AG09309 (cell line): ENCODE measurements at regions not wholly inside any gene's neighbourhood (a gene's known extent, or its start where the extent isn't known, plus 50 kb on each side); places are given as distances from the start of the nearest gene placed in this dataset.

Experiments
- DNase-seq: peaks from one replicate; pipeline ENCODE4 v3.0.0-alpha.2; 2010; ENCODE audit warnings: low read depth
- H3K4me3 ChIP-seq: 2 replicates; pipeline ENCODE4 v1.5.1; 2011; ENCODE audit warnings: mild to moderate bottlenecking, low read depth, low read length, moderate library complexity; ENCODE audit not compliant: control insufficient read depth
- CTCF ChIP-seq: IDR thresholded peaks from 2 replicates; pipeline ENCODE4 v1.5.1; 2011; ENCODE audit warnings: mild to moderate bottlenecking, low read depth, low read length, inconsistent platforms; ENCODE audit not compliant: insufficient read depth, control insufficient read depth; ENCODE audit errors: missing control alignments

DNA sequence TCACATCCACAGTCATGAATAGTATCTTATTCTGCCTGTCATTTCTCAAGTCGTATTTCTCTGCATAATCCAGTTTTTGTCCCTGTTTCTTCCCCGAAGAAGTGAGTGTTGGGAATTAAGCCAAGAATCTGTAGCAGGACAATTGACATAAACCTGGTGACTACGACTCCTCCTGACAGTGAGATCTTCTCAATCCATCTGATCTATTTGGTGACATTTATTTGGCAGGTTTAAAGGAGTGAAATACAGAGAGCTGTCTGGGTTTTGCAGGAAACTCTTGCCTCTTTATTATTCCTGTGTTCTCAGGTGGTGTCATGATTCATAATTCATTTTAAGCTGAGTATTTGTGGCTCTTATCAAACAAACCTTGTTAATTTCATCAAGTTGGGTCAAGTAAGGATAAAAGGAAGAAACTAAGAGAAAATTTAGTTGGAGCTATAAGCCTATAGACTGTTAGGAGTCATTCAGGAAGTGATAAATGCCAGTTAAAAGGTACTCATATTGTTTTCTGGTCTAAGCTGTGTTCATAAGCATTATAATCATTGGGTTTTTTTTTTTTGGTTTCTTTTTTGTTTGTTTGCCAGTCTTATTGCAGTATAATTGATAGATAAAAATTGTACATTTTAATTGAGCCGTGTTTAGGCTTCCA lies 95.9 kb upstream of the PCSK1 start:
- H3K4me3 ChIP-seq: no peak overlapping the region
- no peak for TF ChIP-seq CTCF
- no peak for DNase-seq

- TF ChIP-seq CTCF: no peak
- DNase-seq: no peak
These were observed 96.5 kb upstream of the PCSK1 start for GRCh38 chr5:96529559-96529958.

GRCh38 chr5:96530901-96531300 lies 97.9 kb upstream of the PCSK1 start:
- no peak for DNase-seq
- H3K4me3 ChIP-seq: no peak overlapping the region
- TF ChIP-seq CTCF: no peak

More at GRCh38 chr5:96529559-96529958, 96.5 kb upstream of the PCSK1 start:
- H3K4me3 ChIP-seq: no peak overlapping the region

DNA sequence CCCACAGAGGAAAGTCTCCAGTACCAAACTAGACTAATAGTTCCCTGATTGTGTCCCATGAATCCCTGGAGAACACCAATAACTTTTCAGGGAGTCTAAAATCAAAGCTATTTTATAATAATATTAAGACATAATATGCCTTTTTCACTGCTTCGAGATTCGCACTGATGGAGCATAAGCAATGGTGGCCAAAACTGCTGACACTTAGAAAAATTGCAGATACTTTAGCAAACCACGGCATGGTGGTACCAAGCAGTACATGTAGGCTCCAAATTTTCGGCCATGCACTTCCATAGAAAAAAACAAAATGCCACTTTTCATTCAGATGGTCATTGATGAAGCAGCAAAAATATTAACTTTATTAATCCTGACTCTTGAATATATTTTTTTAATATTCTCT lies 100.3 kb upstream of the PCSK1 start:
- no peak for TF ChIP-seq CTCF
- no peak overlapping the region for H3K4me3 ChIP-seq
- no peak for DNase-seq

DNA sequence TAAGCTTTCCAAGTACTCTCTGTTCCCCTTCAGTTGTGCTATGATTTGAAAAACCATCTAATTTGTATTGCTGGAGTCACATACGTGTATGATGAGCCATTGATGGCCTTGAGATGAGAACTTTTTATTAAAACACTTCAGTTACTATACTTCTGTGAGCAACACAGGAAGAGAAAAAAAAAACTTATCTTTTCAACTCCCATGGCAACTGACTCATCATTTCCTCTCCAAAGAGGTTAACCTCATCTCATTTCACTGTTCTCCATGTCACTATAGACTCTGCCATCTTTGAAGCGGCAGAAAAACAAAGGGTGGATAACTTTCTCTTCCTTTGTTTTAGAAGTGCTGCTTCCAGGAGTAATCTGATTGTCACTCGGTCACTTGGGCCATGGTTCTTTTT lies 104.3 kb upstream of the PCSK1 start:
- H3K4me3 ChIP-seq: no peak overlapping the region
- DNase-seq: peak; percentile 41
- TF ChIP-seq CTCF: no peak

DNA sequence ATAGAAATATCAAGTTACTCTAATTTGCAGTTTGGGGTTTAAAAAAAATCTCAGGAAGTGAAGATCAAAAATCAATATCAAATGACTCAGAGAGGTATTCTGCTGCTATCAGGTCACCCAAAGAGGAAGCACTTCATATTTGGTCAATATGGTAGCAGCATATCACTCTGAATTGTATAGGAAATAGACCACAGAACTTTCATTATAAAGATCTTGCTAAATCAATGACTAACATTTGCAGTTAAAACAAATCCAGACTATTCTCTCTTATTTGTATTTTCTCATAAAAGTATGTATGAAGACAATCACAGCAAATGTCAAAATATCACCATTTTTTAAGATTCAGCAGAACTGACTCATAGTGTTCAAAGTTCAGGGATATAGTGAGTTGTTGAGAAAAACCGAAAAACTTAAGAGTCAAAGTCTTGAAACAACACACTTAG lies 105.8 kb upstream of the PCSK1 start:
- H3K4me3 ChIP-seq: no peak overlapping the region
- no peak for TF ChIP-seq CTCF
- DNase-seq: no peak
